PC-9 (cell line): ENCODE measurements at regions not wholly inside any gene's neighbourhood (a gene's known extent, or its start where the extent isn't known, plus 50 kb on each side); places are given as distances from the start of the nearest gene placed in this dataset.

Experiments
- CTCF ChIP-seq: fragments of 200-600 bp; sonication (generic); conservative IDR thresholded peaks from 2 replicates; pipeline ENCODE4 v1.6.1; 2017; ENCODE audit warnings: mixed run types, antibody characterized with exemption, mild to moderate bottlenecking, moderate library complexity
- EZH2 ChIP-seq: fragments of 200-600 bp; sonication (generic); IDR thresholded peaks from 2 replicates; pipeline ENCODE4 v1.8.0; 2017; ENCODE audit warnings: antibody characterized with exemption, low read depth

DNA sequence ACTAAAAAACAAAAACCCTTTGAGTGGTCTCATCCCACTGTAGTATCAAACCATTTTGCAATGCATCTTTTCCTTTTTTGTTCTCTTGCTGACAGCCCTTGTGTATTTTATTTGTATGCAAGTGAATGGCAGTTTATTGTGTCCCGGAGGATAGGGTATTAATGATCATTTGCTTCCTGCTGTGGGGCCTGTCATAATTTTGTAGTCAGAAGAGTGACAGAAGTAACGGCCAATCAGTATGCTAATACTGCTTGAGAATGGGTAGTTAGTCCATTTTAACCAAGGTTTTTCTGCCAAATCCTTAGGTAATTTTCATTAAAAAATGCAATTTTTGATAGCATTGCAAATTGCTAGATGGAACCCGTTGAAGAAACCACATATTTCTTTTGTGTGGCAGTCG is 75.5 kb upstream of the PLSCR5 start:
- TF ChIP-seq CTCF: no peak
- TF ChIP-seq EZH2: no peak
